IPS-15b (cell line): ENCODE measurements at regions not wholly inside any gene's neighbourhood (a gene's known extent, or its start where the extent isn't known, plus 50 kb on each side); places are given as distances from the start of the nearest gene placed in this dataset.

Experiments
- H3K27me3 ChIP-seq: one replicate; pipeline ENCODE4 v1.6.1; 2013; ENCODE audit warnings: low read length; ENCODE audit not compliant: control insufficient read depth, insufficient read depth
- H3K36me3 ChIP-seq: one replicate; pipeline ENCODE4 v1.6.1; 2013; ENCODE audit warnings: low read length; ENCODE audit not compliant: control insufficient read depth, insufficient read depth
- H3K4me1 ChIP-seq: one replicate; pipeline ENCODE4 v1.6.1; 2013; ENCODE audit warnings: mild to moderate bottlenecking, low read length; ENCODE audit not compliant: control insufficient read depth, insufficient read depth
- H3K4me3 ChIP-seq: one replicate; pipeline ENCODE4 v1.5.1; 2013; ENCODE audit warnings: low read depth, low read length
- H3K9ac ChIP-seq: one replicate; pipeline ENCODE4 v1.6.1; 2013; ENCODE audit warnings: low read depth, mild to moderate bottlenecking, low read length
- H3K9me3 ChIP-seq: one replicate; pipeline ENCODE4 v1.6.1; 2013; ENCODE audit warnings: mild to moderate bottlenecking, low read length; ENCODE audit not compliant: control insufficient read depth, insufficient read depth

- Histone ChIP-seq H3K36me3 (no peaks in the 10 kb centered on the region), H3K9me3 (no peaks in the 10 kb centered on the region), H3K4me1 (peaks cover 14% of the 10 kb centered on the region), H3K4me3 (peak overlapping the region; percentile 9), H3K27me3 (no peaks in the 10 kb centered on the region), H3K9ac (no peak overlapping the region)
Measured at GRCh38 chr3:13728487-13728886, 151.4 kb downstream of the WNT7A start.

GRCh38 chr3:13727890-13728289, 152.0 kb downstream of the WNT7A start:
- Histone ChIP-seq H3K36me3 (no peaks in the 10 kb centered on the region), H3K4me1 (peaks cover 14% of the 10 kb centered on the region), H3K9ac (no peak overlapping the region), H3K27me3 (no peaks in the 10 kb centered on the region), H3K9me3 (no peaks in the 10 kb centered on the region), H3K4me3 (no peak overlapping the region)

- Histone ChIP-seq H3K27me3 (no peaks in the 10 kb centered on the region), H3K9me3 (no peaks in the 10 kb centered on the region), H3K4me3 (no peak overlapping the region), H3K36me3 (no peaks in the 10 kb centered on the region), H3K9ac (no peak overlapping the region), H3K4me1 (peaks cover 9% of the 10 kb centered on the region)
Measured at GRCh38 chr3:13723676-13724207, 156.1 kb downstream of the WNT7A start.

GRCh38 chr3:13722178-13722577, 157.7 kb downstream of the WNT7A start:
- Histone ChIP-seq H3K4me1 (peaks cover 4% of the 10 kb centered on the region), H3K27me3 (no peaks in the 10 kb centered on the region), H3K9me3 (no peaks in the 10 kb centered on the region), H3K36me3 (no peaks in the 10 kb centered on the region), H3K9ac (no peak overlapping the region), H3K4me3 (no peak overlapping the region)

- Histone ChIP-seq H3K27me3 (no peaks in the 10 kb centered on the region), H3K4me1 (peaks cover 6% of the 10 kb centered on the region), H3K9me3 (no peaks in the 10 kb centered on the region), H3K36me3 (no peaks in the 10 kb centered on the region), H3K4me3 (no peak overlapping the region), H3K9ac (no peak overlapping the region)
Measured at GRCh38 chr3:13718436-13718835, 161.4 kb downstream of the WNT7A start.

- no peaks in the 10 kb centered on the region for H3K36me3 ChIP-seq
- H3K4me1 ChIP-seq, result peaks cover 6% of the 10 kb centered on the region
- no peak overlapping the region for H3K9ac ChIP-seq
- no peaks in the 10 kb centered on the region for H3K27me3 ChIP-seq
- H3K4me3 ChIP-seq, result no peak overlapping the region
- no peaks in the 10 kb centered on the region for H3K9me3 ChIP-seq
Measured at GRCh38 chr3:13718000-13718399, 161.9 kb downstream of the WNT7A start.

- no peaks in the 10 kb centered on the region for H3K36me3 ChIP-seq
- H3K9me3 ChIP-seq, result no peaks in the 10 kb centered on the region
- no peak overlapping the region for H3K9ac ChIP-seq
- no peaks in the 10 kb centered on the region for H3K27me3 ChIP-seq
- H3K4me3 ChIP-seq, result no peak overlapping the region
- H3K4me1 ChIP-seq, result peaks cover 6% of the 10 kb centered on the region
Measured at GRCh38 chr3:13717222-13717895, 162.5 kb downstream of the WNT7A start.

GRCh38 chr3:13716540-13717221, 163.2 kb downstream of the WNT7A start:
- Histone ChIP-seq H3K4me1 (peaks cover 6% of the 10 kb centered on the region), H3K27me3 (no peaks in the 10 kb centered on the region), H3K36me3 (no peaks in the 10 kb centered on the region), H3K9ac (no peak overlapping the region), H3K9me3 (no peaks in the 10 kb centered on the region), H3K4me3 (no peak overlapping the region)

- H3K27me3 ChIP-seq, result no peaks in the 10 kb centered on the region
- peaks cover 6% of the 10 kb centered on the region for H3K4me1 ChIP-seq
- no peak overlapping the region for H3K4me3 ChIP-seq
- H3K9ac ChIP-seq, result no peak overlapping the region
- no peaks in the 10 kb centered on the region for H3K9me3 ChIP-seq
- H3K36me3 ChIP-seq, result peaks cover 1% of the 10 kb centered on the region
Measured at GRCh38 chr3:13715961-13716360, 163.9 kb downstream of the WNT7A start.

GRCh38 chr3:13715167-13715954, 164.5 kb downstream of the WNT7A start:
- peaks cover 6% of the 10 kb centered on the region for H3K4me1 ChIP-seq
- no peak overlapping the region for H3K4me3 ChIP-seq
- H3K27me3 ChIP-seq, result no peaks in the 10 kb centered on the region
- no peaks in the 10 kb centered on the region for H3K9me3 ChIP-seq
- H3K9ac ChIP-seq, result no peak overlapping the region
- H3K36me3 ChIP-seq, result peaks cover 2% of the 10 kb centered on the region

- Histone ChIP-seq H3K4me3 (no peak overlapping the region), H3K4me1 (peaks cover 6% of the 10 kb centered on the region), H3K27me3 (no peaks in the 10 kb centered on the region), H3K36me3 (peaks cover 2% of the 10 kb centered on the region), H3K9me3 (no peaks in the 10 kb centered on the region), H3K9ac (no peak overlapping the region)
Measured at GRCh38 chr3:13714251-13714916, 165.5 kb downstream of the FBLN2 start.
